Stimulated activated naive CD8-positive, alpha-beta T cell treated with anti-CD3 and anti-CD28 coated beads, Interleukin-15, Interleukin-2, amounts not matched to agents 100 ng/mL and 50 ng/mL, for 24 hours (primary cell): ENCODE measurements at regions not wholly inside any gene's neighbourhood (a gene's known extent, or its start where the extent isn't known, plus 50 kb on each side); places are given as distances from the start of the nearest gene placed in this dataset.

Source experiments
- H3K27ac Mint-ChIP-seq: one replicate; pipeline ENCODE4 v1.8.0; 2021; ENCODE audit warnings: mild to moderate bottlenecking, mixed read lengths
- H3K27me3 Mint-ChIP-seq: one replicate; pipeline ENCODE4 v1.8.0; 2021; ENCODE audit warnings: mixed read lengths
- H3K36me3 Mint-ChIP-seq: one replicate; pipeline ENCODE4 v1.8.0; 2021; ENCODE audit warnings: low read depth, mixed read lengths
- H3K4me1 Mint-ChIP-seq: one replicate; pipeline ENCODE4 v1.8.0; 2021; ENCODE audit warnings: low read depth, mixed read lengths
- H3K4me3 Mint-ChIP-seq: one replicate; pipeline ENCODE4 v1.8.0; 2021; ENCODE audit warnings: mild to moderate bottlenecking, mixed read lengths
- H3K9me3 Mint-ChIP-seq: one replicate; pipeline ENCODE4 v1.8.0; 2021; ENCODE audit warnings: mixed read lengths

GRCh38 chr4:181548873-181549575, 694.2 kb upstream of the TENM3 start:
- Mint-ChIP-seq H3K27me3 (no peaks in the 10 kb centered on the region), H3K4me3 (no peak overlapping the region), H3K9me3 (peaks cover 5% of the 10 kb centered on the region), H3K36me3 (no peaks in the 10 kb centered on the region), H3K27ac (no peak overlapping the region), H3K4me1 (no peaks in the 10 kb centered on the region)

- H3K4me3 Mint-ChIP-seq = no peak overlapping the region
- H3K9me3 Mint-ChIP-seq = peaks cover 5% of the 10 kb centered on the region
- H3K4me1 Mint-ChIP-seq = no peaks in the 10 kb centered on the region
- H3K27me3 Mint-ChIP-seq = no peaks in the 10 kb centered on the region
- H3K36me3 Mint-ChIP-seq = no peaks in the 10 kb centered on the region
- no peak overlapping the region for H3K27ac Mint-ChIP-seq
Measured at GRCh38 chr4:181549576-181550188, 693.5 kb upstream of the TENM3 start.

- H3K4me1 Mint-ChIP-seq = no peaks in the 10 kb centered on the region
- peaks cover 5% of the 10 kb centered on the region for H3K9me3 Mint-ChIP-seq
- no peak overlapping the region for H3K27ac Mint-ChIP-seq
- H3K4me3 Mint-ChIP-seq = no peak overlapping the region
- no peaks in the 10 kb centered on the region for H3K27me3 Mint-ChIP-seq
- no peaks in the 10 kb centered on the region for H3K36me3 Mint-ChIP-seq
Measured at GRCh38 chr4:181550381-181550780, 692.8 kb upstream of the TENM3 start.

- H3K9me3 Mint-ChIP-seq = peaks cover 8% of the 10 kb centered on the region
- H3K4me1 Mint-ChIP-seq = no peaks in the 10 kb centered on the region
- no peak overlapping the region for H3K4me3 Mint-ChIP-seq
- no peaks in the 10 kb centered on the region for H3K27me3 Mint-ChIP-seq
- no peak overlapping the region for H3K27ac Mint-ChIP-seq
- no peaks in the 10 kb centered on the region for H3K36me3 Mint-ChIP-seq
Measured at GRCh38 chr4:181559637-181560036, 683.6 kb upstream of the TENM3 start.

GRCh38 chr4:181562399-181562798, 680.8 kb upstream of the TENM3 start:
- no peaks in the 10 kb centered on the region for H3K4me1 Mint-ChIP-seq
- H3K27ac Mint-ChIP-seq = no peak overlapping the region
- no peak overlapping the region for H3K4me3 Mint-ChIP-seq
- peaks cover 9% of the 10 kb centered on the region for H3K9me3 Mint-ChIP-seq
- no peaks in the 10 kb centered on the region for H3K27me3 Mint-ChIP-seq
- no peaks in the 10 kb centered on the region for H3K36me3 Mint-ChIP-seq

GRCh38 chr4:181564625-181565024, 678.6 kb upstream of the TENM3 start:
- Mint-ChIP-seq H3K36me3 (no peaks in the 10 kb centered on the region), H3K27ac (no peak overlapping the region), H3K27me3 (no peaks in the 10 kb centered on the region), H3K4me1 (no peaks in the 10 kb centered on the region), H3K9me3 (peaks cover 9% of the 10 kb centered on the region), H3K4me3 (no peak overlapping the region)

- no peak overlapping the region for H3K4me3 Mint-ChIP-seq
- no peaks in the 10 kb centered on the region for H3K36me3 Mint-ChIP-seq
- peaks cover 3% of the 10 kb centered on the region for H3K9me3 Mint-ChIP-seq
- no peak overlapping the region for H3K27ac Mint-ChIP-seq
- no peaks in the 10 kb centered on the region for H3K27me3 Mint-ChIP-seq
- no peaks in the 10 kb centered on the region for H3K4me1 Mint-ChIP-seq
Measured at GRCh38 chr4:181566490-181566889, 676.7 kb upstream of the TENM3 start.

- Mint-ChIP-seq H3K4me1 (no peaks in the 10 kb centered on the region), H3K27ac (no peak overlapping the region), H3K4me3 (no peak overlapping the region), H3K27me3 (no peaks in the 10 kb centered on the region), H3K36me3 (no peaks in the 10 kb centered on the region), H3K9me3 (peaks cover 1% of the 10 kb centered on the region)
Measured at GRCh38 chr4:181569553-181569952, 673.6 kb upstream of the TENM3 start.

GRCh38 chr4:181578911-181579310, 664.3 kb upstream of the TENM3 start:
- Mint-ChIP-seq H3K27ac (no peak overlapping the region), H3K27me3 (no peaks in the 10 kb centered on the region), H3K9me3 (peaks cover 3% of the 10 kb centered on the region), H3K4me1 (no peaks in the 10 kb centered on the region), H3K36me3 (no peaks in the 10 kb centered on the region), H3K4me3 (no peak overlapping the region)

GRCh38 chr4:181579486-181579885, 663.7 kb upstream of the TENM3 start:
- Mint-ChIP-seq H3K27ac (no peak overlapping the region), H3K27me3 (no peaks in the 10 kb centered on the region), H3K36me3 (no peaks in the 10 kb centered on the region)

GRCh38 chr4:181581983-181582382, 661.2 kb upstream of the TENM3 start:
- no peaks in the 10 kb centered on the region for H3K4me1 Mint-ChIP-seq
- H3K4me3 Mint-ChIP-seq = no peak overlapping the region
- H3K27me3 Mint-ChIP-seq = no peaks in the 10 kb centered on the region
- peaks cover 5% of the 10 kb centered on the region for H3K9me3 Mint-ChIP-seq
- no peak overlapping the region for H3K27ac Mint-ChIP-seq
- H3K36me3 Mint-ChIP-seq = no peaks in the 10 kb centered on the region

More at GRCh38 chr4:181579486-181579885, 663.7 kb upstream of the TENM3 start:
- Mint-ChIP-seq H3K9me3 (peaks cover 3% of the 10 kb centered on the region), H3K4me1 (no peaks in the 10 kb centered on the region), H3K4me3 (no peak overlapping the region)

GRCh38 chr4:181582595-181582994, 660.6 kb upstream of the TENM3 start:
- Mint-ChIP-seq H3K27ac (no peak overlapping the region), H3K4me1 (no peaks in the 10 kb centered on the region), H3K4me3 (no peak overlapping the region), H3K9me3 (peaks cover 8% of the 10 kb centered on the region), H3K27me3 (no peaks in the 10 kb centered on the region), H3K36me3 (no peaks in the 10 kb centered on the region)

GRCh38 chr4:181588733-181589302, 654.4 kb upstream of the TENM3 start:
- Mint-ChIP-seq H3K9me3 (peaks cover 12% of the 10 kb centered on the region), H3K27ac (no peak overlapping the region), H3K36me3 (no peaks in the 10 kb centered on the region), H3K27me3 (no peaks in the 10 kb centered on the region), H3K4me3 (no peak overlapping the region), H3K4me1 (no peaks in the 10 kb centered on the region)

GRCh38 chr4:181592221-181592745, 650.9 kb upstream of the TENM3 start:
- no peaks in the 10 kb centered on the region for H3K27me3 Mint-ChIP-seq

GRCh38 chr4:181593703-181594102, 649.5 kb upstream of the TENM3 start:
- no peaks in the 10 kb centered on the region for H3K27me3 Mint-ChIP-seq
- no peaks in the 10 kb centered on the region for H3K4me1 Mint-ChIP-seq
- no peak overlapping the region for H3K4me3 Mint-ChIP-seq
- H3K36me3 Mint-ChIP-seq = no peaks in the 10 kb centered on the region
- H3K9me3 Mint-ChIP-seq = peaks cover 16% of the 10 kb centered on the region
- H3K27ac Mint-ChIP-seq = no peak overlapping the region

More at GRCh38 chr4:181592221-181592745, 650.9 kb upstream of the TENM3 start:
- H3K36me3 Mint-ChIP-seq = no peaks in the 10 kb centered on the region
- H3K4me1 Mint-ChIP-seq = no peaks in the 10 kb centered on the region
- H3K27ac Mint-ChIP-seq = no peak overlapping the region
- no peak overlapping the region for H3K4me3 Mint-ChIP-seq
- H3K9me3 Mint-ChIP-seq = peaks cover 22% of the 10 kb centered on the region
